ENCODE measurements at regions not wholly inside any gene's neighbourhood (a gene's known extent, or its start where the extent isn't known, plus 50 kb on each side); places are given as distances from the start of the nearest gene placed in this dataset.
A peak's percentile ranks its signal among the peaks of the same experiment; 100 is the strongest.

- H4K20me1 ChIP-seq (ENCODE audit: control insufficient read depth, insufficient read depth): no peaks in the 10 kb centered on the region
- DNase-seq (ENCODE audit: low read depth, low spot score) (no peak), ATAC-seq (no peak), FAIRE-seq (no peak)
- no peaks in the 10 kb centered on the region; the same call in 2 of the 3 replicates for H3K9me3 ChIP-seq (replicated peaks; ENCODE audit: control insufficient read depth, insufficient read depth, low read length)
- H3K4me2 ChIP-seq (ENCODE audit: control insufficient read depth, insufficient read depth): no peak overlapping the region
- RAD21 ChIA-PET (ENCODE audit: unreplicated experiment): interaction anchor here (1.2 kb wide), 1 partner anchor 377 kb away, joined by 3 read pairs; no protein-coding TSS in a partner anchor
- BruUV-seq (replicated peaks): no TSS peak
- H3K36me3 ChIP-seq (ENCODE audit: control insufficient read depth in 2 of 2, insufficient read depth in 2 of 2, low read length in 1 of 2): no peaks in the 10 kb centered on the region
- SMC1A ChIA-PET (ENCODE audit: uncharacterized antibody, unreplicated experiment): no interaction called here
- no peaks in the 10 kb centered on the region for H3K4me1 ChIP-seq (ENCODE audit: control insufficient read depth, insufficient read depth, low read length)
- WGBS (ENCODE audit: insufficient coverage, insufficient replicate concordance, low lambda C conversion rate, missing lambda C conversion rate): 7% methylated on average over 4 of the region's 4 CpGs
- in situ Hi-C loops (cut with MboI) (no loop called here), intact Hi-C loops (cut with micrococcal nuclease; ENCODE audit: unreplicated experiment) (no loop called here)
- H3K9ac ChIP-seq (ENCODE audit: control insufficient read depth, insufficient read depth, low read length): no peak overlapping the region
- TF ChIP-seq ESRRA (IDR thresholded peaks at IDR 0.05; ENCODE audit: low read length) (no peak), ATF7 (IDR thresholded peaks at IDR 0.05; ENCODE audit: low read depth) (peak; percentile 60; the same call in 1 of the 2 replicates)
- POLR2A ChIA-PET: no interaction called here
- CTCF ChIA-PET: no interaction called here
- H3K4me3 ChIP-seq: no peak overlapping the region
- H3K27ac ChIP-seq (ENCODE audit: control insufficient read depth, insufficient read depth): no peak overlapping the region
- H2AFZ ChIP-seq (ENCODE audit: control insufficient read depth, low read depth, low read length): no peak overlapping the region
- H3K27me3 ChIP-seq (replicated peaks in 1 of 2; ENCODE audit: control insufficient read depth in 2 of 2, insufficient read depth in 2 of 2, low read length in 1 of 2): no peaks in the 10 kb centered on the region
- H3K79me2 ChIP-seq (ENCODE audit: control insufficient read depth, insufficient read depth, low read length): no peaks in the 10 kb centered on the region
These were observed 60.5 kb upstream of the SLC5A12 start for GRCh38 chr11:26782220-26782965.

GRCh38 chr11:26783997-26784396 lies 62.1 kb upstream of the SLC5A12 start:
- H3K4me3 ChIP-seq: no peak overlapping the region
- FAIRE-seq (no peak), ATAC-seq (no peak), DNase-seq (ENCODE audit: low read depth, low spot score) (no peak)
- H3K9me3 ChIP-seq (replicated peaks; ENCODE audit: control insufficient read depth, insufficient read depth, low read length): no peaks in the 10 kb centered on the region; the same call in 2 of the 3 replicates
- no peaks in the 10 kb centered on the region for H3K79me2 ChIP-seq (ENCODE audit: control insufficient read depth, insufficient read depth, low read length)
- H3K4me2 ChIP-seq (ENCODE audit: control insufficient read depth, insufficient read depth): no peak overlapping the region
- H3K4me1 ChIP-seq (ENCODE audit: control insufficient read depth, insufficient read depth, low read length): no peaks in the 10 kb centered on the region
- H4K20me1 ChIP-seq (ENCODE audit: control insufficient read depth, insufficient read depth): no peaks in the 10 kb centered on the region
- in situ Hi-C loops (cut with MboI) (no loop called here), intact Hi-C loops (cut with micrococcal nuclease; ENCODE audit: unreplicated experiment) (no loop called here)
- no peak overlapping the region for H3K9ac ChIP-seq (ENCODE audit: control insufficient read depth, insufficient read depth, low read length)
- ChIA-PET SMC1A (ENCODE audit: uncharacterized antibody, unreplicated experiment) (no interaction called here), POLR2A (interaction anchor here (0.6 kb wide), 1 partner anchor 524 kb away, joined by 4 read pairs; no protein-coding TSS in a partner anchor), CTCF (no interaction called here), RAD21 (ENCODE audit: unreplicated experiment) (no interaction called here)
- no peak overlapping the region for H2AFZ ChIP-seq (ENCODE audit: control insufficient read depth, low read depth, low read length)
- BruUV-seq (replicated peaks): no TSS peak
- no peaks in the 10 kb centered on the region for H3K27me3 ChIP-seq (replicated peaks in 1 of 2; ENCODE audit: control insufficient read depth in 2 of 2, insufficient read depth in 2 of 2, low read length in 1 of 2)
- no peak for TF ChIP-seq MAX (IDR thresholded peaks at IDR 0.05; ENCODE audit: low read depth, low read length)
- no peak for TF ChIP-seq STAT1 (conservative IDR thresholded peaks at IDR 0.05)
- TF ChIP-seq MTA3 (IDR thresholded peaks at IDR 0.05; ENCODE audit: borderline replicate concordance, low read length): no peak
- TF ChIP-seq BHLHE40 (IDR thresholded peaks at IDR 0.05; ENCODE audit: borderline replicate concordance in 1 of 2, low read depth in 2 of 2, low read length in 1 of 2): no peak
- no peak for TF ChIP-seq IRF4 (IDR thresholded peaks at IDR 0.05; ENCODE audit: low read depth, low read length)
- TF ChIP-seq NRF1 (conservative IDR thresholded peaks at IDR 0.05; ENCODE audit: low read depth, low read length): no peak
- no peak for TF ChIP-seq CBX3 (IDR thresholded peaks at IDR 0.05; ENCODE audit: borderline replicate concordance, low read depth)
- TF ChIP-seq TCF3 (IDR thresholded peaks at IDR 0.05; ENCODE audit: borderline replicate concordance, insufficient read depth, low read depth, low read length): no peak
- TF ChIP-seq ATF3 (IDR thresholded peaks at IDR 0.05; ENCODE audit: borderline replicate concordance, extremely low read depth, low read depth, low read length): no peak
- no peak for TF ChIP-seq MXI1 (IDR thresholded peaks at IDR 0.05; ENCODE audit: low read depth, low read length)
- no peak for TF ChIP-seq SP1 (IDR thresholded peaks at IDR 0.05; ENCODE audit: low read depth, low read length)
- no peak for TF ChIP-seq SIN3A (IDR thresholded peaks at IDR 0.05; ENCODE audit: low read depth, low read length)
- H3K27ac ChIP-seq (ENCODE audit: control insufficient read depth, insufficient read depth): no peak overlapping the region
- H3K36me3 ChIP-seq (ENCODE audit: control insufficient read depth in 2 of 2, insufficient read depth in 2 of 2, low read length in 1 of 2): no peaks in the 10 kb centered on the region
- 15% methylated on average over 3 of the region's 3 CpGs for WGBS (ENCODE audit: insufficient coverage, insufficient replicate concordance, low lambda C conversion rate, missing lambda C conversion rate)

Measured in GM12878 (cell line).